ENCODE measurements at regions not wholly inside any gene's neighbourhood (a gene's known extent, or its start where the extent isn't known, plus 50 kb on each side); places are given as distances from the start of the nearest gene placed in this dataset.

DNA sequence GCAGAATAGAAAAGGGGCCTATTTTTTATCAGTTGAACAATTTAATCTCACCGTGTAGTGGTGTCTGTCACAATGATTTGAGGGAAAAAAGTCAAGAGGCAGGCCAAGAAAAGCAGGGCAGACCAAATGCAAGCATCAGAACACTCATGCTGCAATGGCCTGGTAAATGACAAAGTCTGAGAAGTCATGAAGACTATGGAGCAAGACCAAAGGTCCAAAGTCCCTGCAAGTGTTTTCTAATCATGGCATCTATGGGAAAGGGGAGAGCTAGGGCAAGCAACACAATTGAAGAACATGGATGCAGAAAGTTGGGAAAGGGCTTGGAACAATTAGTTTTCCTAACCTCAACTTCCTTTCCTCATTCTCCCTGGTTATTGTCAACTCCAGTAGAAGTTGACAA, 147.7 kb upstream of the TLL1 start:
- DNase-seq, result no peak

DNA sequence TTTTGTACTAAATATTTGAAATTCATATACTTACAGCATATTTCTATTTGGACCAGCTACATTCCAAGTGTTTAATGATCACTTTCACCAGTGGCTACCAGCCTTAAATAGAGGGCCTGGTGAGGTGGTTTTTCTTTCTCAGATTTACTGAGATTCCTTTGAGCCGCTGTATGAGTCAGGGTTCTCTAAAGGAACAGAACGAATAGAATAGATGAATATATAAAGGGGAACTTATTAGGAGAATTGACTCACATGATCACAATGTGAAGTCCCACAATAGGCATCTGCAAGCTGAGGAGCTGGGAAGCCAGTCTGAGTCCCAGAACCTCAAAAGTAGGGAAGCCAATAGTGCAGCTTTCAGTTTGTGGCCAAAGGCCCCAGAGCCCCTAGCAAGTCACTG, 146.2 kb upstream of the TLL1 start:
- no peak for DNase-seq

GRCh38 chr4:165737309-165737972, 135.6 kb upstream of the TLL1 start:
- DNase-seq, result no peak

DNA sequence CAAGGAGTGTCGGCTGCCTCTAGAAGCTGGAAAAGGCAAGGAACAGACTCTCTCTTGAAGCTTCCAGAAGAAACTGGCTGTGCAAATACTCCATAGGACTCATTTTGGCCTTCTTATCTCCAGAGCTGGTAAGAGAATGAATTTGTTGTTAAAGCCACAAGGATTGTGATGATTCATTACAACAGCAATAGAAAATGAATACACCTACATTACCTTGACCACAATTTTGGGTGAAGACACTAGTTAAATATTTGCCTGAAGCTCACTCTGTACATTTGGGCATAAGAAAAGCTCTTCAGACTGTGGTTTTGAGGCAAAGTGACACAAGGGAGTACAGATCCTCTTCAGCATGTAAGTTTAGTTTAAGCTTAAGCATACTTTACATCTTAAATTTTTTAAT, 134.5 kb upstream of the TLL1 start:
- no peak for DNase-seq

- no peak for DNase-seq
These were observed 132.1 kb upstream of the TLL1 start for GRCh38 chr4:165740911-165741310.

DNA sequence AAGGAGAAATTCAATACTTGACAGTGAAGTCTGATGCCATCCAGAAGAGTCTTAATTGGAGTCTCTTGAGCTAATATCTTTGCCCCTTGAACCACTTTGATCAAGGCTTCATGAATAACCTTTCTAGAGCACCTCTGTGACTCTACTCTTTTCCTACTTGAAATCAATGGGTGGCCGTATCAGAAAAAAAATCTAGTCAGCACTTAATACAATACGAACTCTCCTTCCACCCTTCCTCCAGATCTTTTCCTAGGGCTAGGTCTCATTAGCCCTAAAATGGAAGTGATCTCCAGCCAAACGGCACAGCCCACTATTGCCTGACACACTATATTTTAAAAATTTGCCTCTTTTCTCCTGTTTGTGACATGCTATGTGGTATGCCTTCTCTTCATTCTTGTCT, 129.6 kb upstream of the TLL1 start:
- no peak for DNase-seq

GRCh38 chr4:165744370-165744769, 128.7 kb upstream of the TLL1 start:
- no peak for DNase-seq

DNA sequence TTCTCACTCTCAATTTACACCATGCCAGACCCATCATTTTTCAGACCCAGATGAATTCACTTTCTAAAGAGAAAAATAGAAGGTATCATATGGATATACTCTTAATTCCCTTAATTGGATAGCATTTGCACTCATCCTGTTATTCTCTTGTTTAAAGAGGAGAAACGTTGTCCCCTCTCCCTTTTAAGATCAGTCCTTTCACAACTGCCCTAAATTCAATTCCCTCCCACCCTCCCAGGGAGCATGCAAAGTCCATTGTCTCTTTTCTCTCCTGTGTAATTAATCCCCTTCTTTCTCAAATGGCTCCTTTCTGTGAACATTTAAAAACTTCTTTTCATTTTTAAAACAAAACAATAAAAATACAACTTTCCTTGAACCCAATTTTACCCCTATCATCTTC, 124.7 kb upstream of the TLL1 start:
- no peak for DNase-seq

- no peak for DNase-seq
These were observed 121.2 kb upstream of the TLL1 start for GRCh38 chr4:165751882-165752281.

- DNase-seq, result no peak
These were observed 118.4 kb upstream of the TLL1 start for GRCh38 chr4:165754664-165755063.

- no peak for DNase-seq
These were observed 116.2 kb upstream of the TLL1 start for GRCh38 chr4:165756836-165757235.

GRCh38 chr4:165757451-165757850, 115.6 kb upstream of the TLL1 start:
- no peak for DNase-seq

DNA sequence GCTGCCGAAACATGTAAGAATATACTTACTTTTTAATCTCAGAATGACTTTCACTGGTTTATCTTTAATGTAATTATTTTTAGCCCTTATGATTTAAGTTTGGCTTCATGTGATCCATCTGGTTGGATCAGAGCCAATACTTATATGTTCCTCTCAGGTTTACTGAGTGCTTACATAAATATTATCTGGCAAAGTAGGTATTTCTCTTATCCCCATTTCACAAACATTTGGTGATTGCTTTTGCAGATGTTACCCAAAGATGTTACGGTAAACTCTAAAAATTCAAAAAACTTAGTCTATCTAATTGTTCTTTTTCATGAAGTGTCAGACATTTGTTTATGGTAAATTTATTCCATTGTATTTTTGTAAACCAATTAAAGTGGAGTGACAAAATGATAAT, 115.0 kb upstream of the TLL1 start:
- no peak for DNase-seq

DNA sequence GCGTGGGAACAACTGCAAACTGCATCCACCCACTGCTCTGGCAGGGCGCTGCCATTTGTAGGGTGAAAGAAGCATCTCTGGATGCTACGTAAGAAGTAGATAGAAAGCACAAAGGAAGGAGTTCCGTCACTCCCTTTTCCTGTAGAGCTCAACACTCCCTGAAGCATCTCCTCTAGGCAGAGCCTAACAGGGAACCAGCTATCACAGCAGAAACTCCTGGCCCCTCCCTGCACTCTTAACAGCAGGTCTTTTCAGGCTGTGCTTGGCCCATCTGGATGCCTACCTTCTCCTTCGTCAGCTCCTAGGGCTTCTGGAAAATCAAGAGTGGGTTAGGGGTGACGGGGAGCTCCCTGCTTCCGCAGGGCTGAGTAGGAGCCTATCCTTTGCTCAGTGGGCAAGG, 112.9 kb upstream of the TLL1 start:
- DNase-seq, result no peak

- DNase-seq, result no peak
These were observed 111.1 kb upstream of the TLL1 start for GRCh38 chr4:165761963-165762362.

DNA sequence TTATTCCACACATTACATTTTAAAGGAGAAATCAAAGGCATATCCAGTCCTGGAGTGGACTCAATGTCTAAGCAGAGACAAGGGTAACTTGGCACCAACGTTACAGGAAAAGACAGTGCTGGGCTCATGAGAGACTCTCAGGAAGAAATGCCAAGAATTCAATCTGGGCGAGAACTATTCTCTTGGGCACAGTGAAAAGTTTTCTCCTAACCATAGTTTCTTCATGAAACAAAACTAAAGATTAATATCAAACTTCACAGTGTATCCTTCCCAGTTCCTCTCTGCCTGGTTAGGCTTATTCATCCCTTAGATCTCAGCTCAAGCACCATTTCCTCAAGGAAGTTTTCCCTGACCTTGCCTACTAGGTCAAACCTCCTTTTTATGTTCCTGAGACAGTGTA, 109.4 kb upstream of the TLL1 start:
- DNase-seq, result no peak

DNA sequence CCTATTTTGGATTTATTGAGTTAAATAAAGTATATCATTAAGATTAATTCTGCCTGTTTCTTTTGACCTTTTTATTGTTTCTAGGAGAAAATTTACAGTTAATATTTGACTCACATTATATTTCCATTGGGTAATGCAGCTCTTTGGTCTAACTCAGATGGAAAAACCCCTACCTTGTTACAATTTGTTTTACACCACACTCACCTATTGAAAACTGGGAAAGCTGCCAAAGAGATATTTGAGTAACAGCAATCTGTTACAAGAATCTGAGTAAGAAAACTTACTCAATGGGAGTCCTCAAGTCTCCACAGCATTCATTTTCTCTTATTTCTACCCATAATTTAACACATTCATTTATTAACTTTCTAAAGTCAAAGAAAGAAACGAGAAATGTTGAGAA, 108.0 kb upstream of the TLL1 start:
- no peak for DNase-seq

DNA sequence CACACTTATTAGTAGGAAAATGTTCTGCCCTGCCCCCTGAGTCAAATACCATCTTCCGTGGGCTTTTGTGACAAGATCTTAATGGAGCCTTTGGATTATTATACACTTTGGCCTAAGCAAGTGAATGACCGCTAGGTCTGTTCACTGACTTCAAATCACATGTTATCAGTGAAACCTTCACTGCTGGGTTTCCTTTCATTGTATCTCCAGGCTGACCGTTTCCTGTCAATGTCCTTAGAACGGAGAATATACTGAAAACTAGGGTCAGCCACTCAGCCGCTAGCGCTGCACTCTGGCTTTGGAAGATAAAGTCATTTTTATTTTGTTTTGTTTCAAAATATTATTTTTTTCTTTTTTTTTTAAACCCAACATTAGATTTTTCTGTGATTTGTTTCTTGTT, 107.0 kb upstream of the TLL1 start:
- DNase-seq, result no peak

DNA sequence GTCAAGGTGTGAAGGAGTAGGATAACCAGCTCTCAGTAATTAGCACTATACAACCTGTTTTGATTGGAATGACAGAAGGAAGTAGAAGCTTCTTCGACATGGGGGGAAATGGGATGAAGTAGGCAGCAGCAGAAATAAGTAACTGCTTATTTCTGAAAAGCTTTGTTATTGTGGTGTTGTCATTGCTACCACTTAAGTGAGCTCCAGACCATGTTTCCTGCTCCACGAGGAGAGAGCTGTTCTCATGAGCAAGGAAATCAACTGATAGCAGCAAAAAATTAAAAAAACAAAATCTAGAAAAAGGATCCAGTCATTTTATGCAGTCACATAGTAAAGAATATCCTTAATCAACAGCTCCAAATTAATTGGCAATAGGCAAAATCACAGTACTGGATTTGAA, 106.1 kb upstream of the TLL1 start:
- no peak for DNase-seq

GRCh38 chr4:165767671-165768070, 105.4 kb upstream of the TLL1 start:
- no peak for DNase-seq

- DNase-seq, result no peak
These were observed 104.8 kb upstream of the TLL1 start for GRCh38 chr4:165768281-165768680.

DNA sequence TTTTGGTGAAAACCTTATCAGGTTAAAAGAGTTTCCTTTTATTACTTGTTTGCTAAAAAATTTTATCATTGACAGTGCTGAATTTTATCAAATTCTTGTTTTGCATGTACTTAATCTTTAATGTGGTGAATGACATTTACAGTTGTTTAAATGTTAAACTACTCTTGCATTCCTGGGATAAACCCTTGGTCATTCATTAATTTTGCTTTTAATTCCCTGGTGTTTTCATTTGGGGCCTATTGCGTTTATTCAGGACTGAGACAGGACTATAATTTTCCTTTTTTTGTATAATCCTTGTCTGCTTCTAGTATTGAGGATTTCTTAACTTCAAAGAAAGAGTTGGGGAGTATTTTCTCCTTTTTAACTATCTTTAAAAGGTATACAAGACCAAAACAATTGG, 98.7 kb upstream of the TLL1 start:
- DNase-seq, result no peak

GRCh38 chr4:165779950-165780670, 92.9 kb upstream of the TLL1 start:
- no peak for DNase-seq

GRCh38 chr4:165780735-165781134, 92.3 kb upstream of the TLL1 start:
- DNase-seq, result no peak

DNA sequence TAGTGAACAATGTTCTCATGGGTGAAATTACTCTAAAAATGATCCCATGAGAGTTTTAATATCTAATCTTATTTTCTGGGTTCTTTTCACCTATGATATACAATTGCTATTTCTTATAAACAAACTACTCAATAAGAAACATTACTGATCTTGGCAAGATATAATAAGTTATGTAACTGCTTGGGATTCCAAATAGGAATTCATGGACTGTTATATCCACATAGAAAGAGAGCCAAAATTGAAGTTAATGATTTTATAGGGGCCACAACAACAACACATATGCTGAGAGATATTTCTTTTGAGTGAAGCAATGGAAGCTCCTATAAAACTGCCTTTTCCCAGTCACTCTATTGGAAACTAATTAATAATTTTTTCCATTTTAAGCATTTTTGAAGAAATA, 90.4 kb upstream of the TLL1 start:
- no peak for DNase-seq
